OCI-LY1 (cell line): ENCODE measurements at regions not wholly inside any gene's neighbourhood (a gene's known extent, or its start where the extent isn't known, plus 50 kb on each side); places are given as distances from the start of the nearest gene placed in this dataset.

ENCODE experiments used
- H2AFZ ChIP-seq: fragments of 200-600 bp; sonication (generic), shearing (Covaris generic); 2 replicates; pipeline ENCODE4 v1.6.0; 2014; ENCODE audit warnings: antibody characterized with exemption, mild to moderate bottlenecking, low read length
- H3F3A ChIP-seq: fragments of 200-600 bp; sonication (generic), shearing (Covaris generic); 2 replicates; pipeline ENCODE4 v1.6.0; 2014; ENCODE audit warnings: mild to moderate bottlenecking, antibody characterized with exemption, low read length, moderate library complexity; ENCODE audit not compliant: insufficient read depth
- H3K27ac ChIP-seq: fragments of 200-600 bp; sonication (generic); 2 replicates; pipeline ENCODE4 v1.5.1; 2014; ENCODE audit warnings: low read length, mixed run types, mild to moderate bottlenecking, low read depth; ENCODE audit not compliant: poor library complexity, severe bottlenecking
- H3K27me3 ChIP-seq: fragments of 200-600 bp; sonication (generic); 2 replicates; pipeline ENCODE4 v1.6.0; 2014; ENCODE audit warnings: antibody characterized with exemption, mild to moderate bottlenecking, low read length, moderate library complexity; ENCODE audit not compliant: insufficient read depth
- H3K36me3 ChIP-seq: fragments of 200-600 bp; sonication (generic); 2 replicates; pipeline ENCODE4 v1.6.1; 2014; ENCODE audit warnings: mild to moderate bottlenecking, antibody characterized with exemption, low read length, moderate library complexity, mixed read lengths; ENCODE audit not compliant: insufficient read depth
- H3K4me1 ChIP-seq: fragments of 200-600 bp; sonication (generic); 2 replicates; pipeline ENCODE4 v1.5.1; 2014; ENCODE audit warnings: mild to moderate bottlenecking, low read length, moderate library complexity; ENCODE audit not compliant: insufficient read depth, severe bottlenecking
- H3K4me2 ChIP-seq: fragments of 200-600 bp; sonication (generic), shearing (Covaris generic); 2 replicates; pipeline ENCODE4 v1.6.1; 2014; ENCODE audit warnings: low read length
- H3K4me3 ChIP-seq: fragments of 200-600 bp; sonication (generic); 2 replicates; pipeline ENCODE4 v1.5.1; 2014; ENCODE audit warnings: low read length, low read depth, mild to moderate bottlenecking, mixed read lengths; ENCODE audit not compliant: poor library complexity, severe bottlenecking
- H3K79me2 ChIP-seq: fragments of 200-600 bp; shearing (Covaris generic); 2 replicates; pipeline ENCODE4 v1.6.1; 2016; ENCODE audit warnings: mixed run types, low read length, mixed read lengths; ENCODE audit not compliant: insufficient read depth
- H3K9ac ChIP-seq: fragments of 200-600 bp; sonication (generic), shearing (Covaris generic); 2 replicates; pipeline ENCODE4 v1.6.1; 2014; ENCODE audit warnings: mild to moderate bottlenecking, low read length, mixed read lengths
- H3K9me2 ChIP-seq: fragments of 200-600 bp; sonication (generic), shearing (Covaris generic); 2 replicates; pipeline ENCODE4 v1.6.1; 2014; ENCODE audit warnings: low read depth, mild to moderate bottlenecking, low read length, mixed read lengths
- H3K9me3 ChIP-seq: fragments of 200-600 bp; shearing (Covaris generic); 2 replicates; pipeline ENCODE4 v1.6.1; 2014; ENCODE audit warnings: low read length, mixed read lengths
- H4K20me1 ChIP-seq: fragments of 200-600 bp; sonication (generic), shearing (Covaris generic); 2 replicates; pipeline ENCODE4 v1.6.0; 2016; ENCODE audit warnings: mild to moderate bottlenecking, low read length; ENCODE audit not compliant: insufficient read depth
- CTCF ChIP-seq: fragments of 200-600 bp; sonication (generic), shearing (Covaris generic); IDR thresholded peaks from 2 replicates; pipeline ENCODE4 v1.5.1; 2017; ENCODE audit warnings: mild to moderate bottlenecking, antibody characterized with exemption, low read length, moderate library complexity, mixed read lengths
- EZH2 ChIP-seq: fragments of 200-600 bp; sonication (generic), shearing (Covaris generic); IDR thresholded peaks from 2 replicates; pipeline ENCODE4 v1.8.0; 2017; ENCODE audit warnings: borderline replicate concordance, mixed run types, mild to moderate bottlenecking, antibody characterized with exemption, low read length, moderate library complexity, mixed read lengths

DNA sequence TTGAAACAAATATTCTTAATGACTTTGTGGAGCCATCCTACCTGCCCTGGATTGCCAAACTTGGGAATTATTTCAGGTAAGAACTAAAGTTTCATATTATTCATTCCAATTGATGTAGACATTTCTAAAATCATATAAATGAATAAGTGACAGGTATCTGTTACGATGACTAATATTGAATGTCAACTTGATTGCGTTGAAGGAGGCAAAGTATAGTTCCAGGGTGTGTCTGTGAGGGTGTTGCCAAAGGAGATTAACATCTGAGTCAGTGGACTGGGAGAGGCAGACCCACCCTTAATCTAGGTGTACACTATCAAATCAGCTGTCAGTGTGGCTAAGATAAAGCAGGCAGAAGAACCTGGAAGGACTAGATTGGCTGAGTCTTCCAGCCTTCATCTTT lies 1688.4 kb upstream of the CDH9 start:
- no peaks in the 10 kb centered on the region for H3K79me2 ChIP-seq
- TF ChIP-seq EZH2: no peak
- no peak for TF ChIP-seq CTCF

GRCh38 chr5:28725001-28725400 lies 1686.6 kb upstream of the CDH9 start:
- Histone ChIP-seq H3K9me2 (0 out of 2 replicates have a peak, but pooled peaks cover 2% of the 10 kb centered on the region), H2AFZ (no peak overlapping the region), H3K4me1 (no peaks in the 10 kb centered on the region), H3F3A (no peaks in the 10 kb centered on the region), H3K79me2 (no peaks in the 10 kb centered on the region), H3K4me2 (no peak overlapping the region), H3K27ac (no peak overlapping the region), H3K4me3 (no peak overlapping the region), H3K36me3 (no peaks in the 10 kb centered on the region), H3K27me3 (no peaks in the 10 kb centered on the region), H3K9ac (no peak overlapping the region), H3K9me3 (no peaks in the 10 kb centered on the region), H4K20me1 (no peaks in the 10 kb centered on the region)
- TF ChIP-seq CTCF (no peak), EZH2 (no peak)

More for the DNA sequence above, 1688.4 kb upstream of the CDH9 start:
- no peak overlapping the region for H3K4me2 ChIP-seq
- no peak overlapping the region for H3K9ac ChIP-seq
- H3K9me2 ChIP-seq: 0 out of 2 replicates have a peak, but pooled peaks cover 2% of the 10 kb centered on the region
- H3K4me3 ChIP-seq: no peak overlapping the region
- H3K27ac ChIP-seq: no peak overlapping the region
- no peaks in the 10 kb centered on the region for H3F3A ChIP-seq
- no peaks in the 10 kb centered on the region for H4K20me1 ChIP-seq
- no peaks in the 10 kb centered on the region for H3K4me1 ChIP-seq
- no peaks in the 10 kb centered on the region for H3K27me3 ChIP-seq
- H3K9me3 ChIP-seq: no peaks in the 10 kb centered on the region
- H3K36me3 ChIP-seq: no peaks in the 10 kb centered on the region
- no peak overlapping the region for H2AFZ ChIP-seq

GRCh38 chr5:28714907-28715698 lies 1676.7 kb upstream of the CDH9 start:
- Histone ChIP-seq H3K79me2 (no peaks in the 10 kb centered on the region), H3F3A (no peaks in the 10 kb centered on the region), H3K27ac (no peak overlapping the region), H3K9ac (no peak overlapping the region), H4K20me1 (no peaks in the 10 kb centered on the region), H3K27me3 (no peaks in the 10 kb centered on the region), H3K4me1 (no peaks in the 10 kb centered on the region), H2AFZ (no peak overlapping the region), H3K36me3 (no peaks in the 10 kb centered on the region), H3K9me3 (no peaks in the 10 kb centered on the region), H3K9me2 (no peaks in the 10 kb centered on the region), H3K4me2 (no peak overlapping the region), H3K4me3 (no peak overlapping the region)
- no peak for TF ChIP-seq EZH2
- no peak for TF ChIP-seq CTCF
